NCI-H524 (cell line): ENCODE measurements at regions not wholly inside any gene's neighbourhood (a gene's known extent, or its start where the extent isn't known, plus 50 kb on each side); places are given as distances from the start of the nearest gene placed in this dataset.
"Not testable (repeated sequence)": the region's sequence is repeated elsewhere in the genome, so short reads cannot be mapped to it uniquely, and the experiment has no call there.

ENCODE experiments used
- DNase-seq, 2 experiments: peaks; one replicate each; lab custom pipeline; 2025; lab: John Stamatoyannopoulos, UW

GRCh38 chr1:83238654-83239053, 760.3 kb downstream of the TTLL7 start:
- not testable (repeated sequence) for DNase-seq

- not testable (repeated sequence) for DNase-seq
These were observed 779.1 kb downstream of the TTLL7 start for GRCh38 chr1:83219788-83220187.

- not testable (repeated sequence) for DNase-seq
These were observed 780.8 kb downstream of the TTLL7 start for GRCh38 chr1:83218036-83218716.

GRCh38 chr1:83214317-83214716, 784.6 kb downstream of the TTLL7 start:
- DNase-seq, result not testable (repeated sequence)

GRCh38 chr1:83213648-83214047, 785.3 kb downstream of the TTLL7 start:
- DNase-seq, result not testable (repeated sequence)

GRCh38 chr1:83212033-83212432, 786.9 kb downstream of the TTLL7 start:
- DNase-seq, result not testable (repeated sequence)

- DNase-seq, result not testable (repeated sequence)
These were observed 790.4 kb downstream of the TTLL7 start for GRCh38 chr1:83208540-83208939.

GRCh38 chr1:83194610-83195009, 804.3 kb downstream of the TTLL7 start:
- DNase-seq, result not testable (repeated sequence)

GRCh38 chr1:83182033-83182728, 816.8 kb downstream of the TTLL7 start:
- not testable (repeated sequence) for DNase-seq

GRCh38 chr1:83180621-83181020, 818.3 kb downstream of the TTLL7 start:
- DNase-seq, result not testable (repeated sequence)

GRCh38 chr1:83167634-83168033, 831.3 kb downstream of the TTLL7 start:
- DNase-seq, result not testable (repeated sequence)

GRCh38 chr1:83163879-83164475, 835.0 kb downstream of the TTLL7 start:
- not testable (repeated sequence) for DNase-seq

GRCh38 chr1:83158924-83159323, 840.0 kb downstream of the TTLL7 start:
- not testable (repeated sequence) for DNase-seq

- not testable (repeated sequence) for DNase-seq
These were observed 844.6 kb downstream of the TTLL7 start for GRCh38 chr1:83154306-83154705.

- DNase-seq, result not testable (repeated sequence)
These were observed 847.6 kb downstream of the TTLL7 start for GRCh38 chr1:83151167-83151898.

GRCh38 chr1:83150479-83150878, 848.5 kb downstream of the TTLL7 start:
- DNase-seq, result not testable (repeated sequence)

GRCh38 chr1:83145820-83146219, 853.1 kb downstream of the TTLL7 start:
- not testable (repeated sequence) for DNase-seq

- DNase-seq, result not testable (repeated sequence)
These were observed 856.1 kb downstream of the TTLL7 start for GRCh38 chr1:83142802-83143201.

- not testable (repeated sequence) for DNase-seq
These were observed 863.3 kb downstream of the TTLL7 start for GRCh38 chr1:83135524-83136157.

GRCh38 chr1:83134322-83135014, 864.5 kb downstream of the TTLL7 start:
- DNase-seq, result not testable (repeated sequence)

- DNase-seq, result no peak
These were observed 867.3 kb downstream of the TTLL7 start for GRCh38 chr1:83131692-83131955.
